ENCODE measurements at regions not wholly inside any gene's neighbourhood (a gene's known extent, or its start where the extent isn't known, plus 50 kb on each side); places are given as distances from the start of the nearest gene placed in this dataset.

- no peak overlapping the region for H2BK20ac ChIP-seq (ENCODE audit: low read length)
- WGBS, 2 experiments (ENCODE audit: extremely low coverage in 1 of 2, insufficient coverage in 1 of 2, insufficient read length in 1 of 2, insufficient replicate concordance in 2 of 2, low coverage in 1 of 2, low lambda C conversion rate in 2 of 2, missing lambda C conversion rate in 1 of 2): 87% methylated on average over 5 of the region's 5 CpGs; no CpG with 5 or more reads in 1 of the 2 experiments
- POLR2A ChIA-PET (ENCODE audit: partially characterized antibody): no interaction called here
These were observed 204.3 kb downstream of the ASCL1 start for GRCh38 chr12:103161582-103162362.

More at GRCh38 chr12:103161582-103162362, 204.3 kb downstream of the ASCL1 start:
- Histone ChIP-seq H3K79me2 (ENCODE audit: control insufficient read depth in 1 of 2, insufficient read depth in 2 of 2, low read length in 2 of 2) (no peaks in the 10 kb centered on the region), H3K4me2 (ENCODE audit: insufficient read depth in 1 of 2, low read depth in 2 of 2, low read length in 2 of 2) (no peak overlapping the region), H2AFZ (ENCODE audit: low read length) (no peak overlapping the region), H2BK15ac (ENCODE audit: low read length) (no peak overlapping the region), H3K18ac (ENCODE audit: extremely low read depth, low read length) (no peak overlapping the region), H3K23ac (ENCODE audit: insufficient read length) (no peak overlapping the region), H3K4ac (replicated peaks; ENCODE audit: insufficient read length, low read depth, low read length) (no peak overlapping the region), H3K56ac (replicated peaks; ENCODE audit: insufficient read length, low read depth, low read length) (no peak overlapping the region), H3K27me3 (replicated peaks in 1 of 4; ENCODE audit: control insufficient read depth in 3 of 4, extremely low read depth in 1 of 4, insufficient read depth in 3 of 4, low read length in 3 of 4) (no peaks in the 10 kb centered on the region), H2BK120ac (replicated peaks; ENCODE audit: low read depth, low read length) (no peak overlapping the region), H2AK5ac (ENCODE audit: low read depth, low read length) (no peak overlapping the region), H3K9ac (replicated peaks in 1 of 4; ENCODE audit: extremely low read depth in 1 of 4, low read depth in 3 of 4, low read length in 3 of 4) (no peak overlapping the region), H3K9me3 (ENCODE audit: insufficient read depth in 2 of 2, low read depth in 1 of 2, low read length in 1 of 2) (no peaks in the 10 kb centered on the region), H3K27ac (ENCODE audit: low read depth, low read length) (no peak overlapping the region), H4K8ac (ENCODE audit: extremely low read depth, insufficient read depth, low read length) (no peak overlapping the region), H3K23me2 (ENCODE audit: low read depth, low read length) (no peaks in the 10 kb centered on the region), H2BK12ac (ENCODE audit: low read depth, low read length) (no peak overlapping the region), H4K20me1 (replicated peaks in 1 of 2; ENCODE audit: control insufficient read depth in 1 of 2, insufficient read depth in 2 of 2, low read length in 2 of 2) (peaks cover 0 to 2% of the 10 kb centered on the region in 2 experiments), H3K14ac (ENCODE audit: insufficient read length) (no peak overlapping the region), H3K4me1 (replicated peaks in 1 of 4; ENCODE audit: control insufficient read depth in 3 of 4, insufficient read depth in 4 of 4, low read length in 3 of 4) (no peaks in the 10 kb centered on the region), H3K36me3 (ENCODE audit: control insufficient read depth in 2 of 4, insufficient read depth in 4 of 4, low read length in 3 of 4) (no peaks in the 10 kb centered on the region), H4K91ac (replicated peaks; ENCODE audit: insufficient read length, low read length) (no peak overlapping the region), H3K79me1 (ENCODE audit: low read depth, low read length) (no peaks in the 10 kb centered on the region), H3K4me3 (ENCODE audit: extremely low read depth in 1 of 4, insufficient read depth in 2 of 4, low read depth in 3 of 4, low read length in 4 of 4) (no peak overlapping the region), H4K5ac (ENCODE audit: insufficient read length, low read depth, low read length) (no peak overlapping the region), H2BK5ac (ENCODE audit: low read depth, low read length) (no peak overlapping the region)
- no peak for FAIRE-seq
- TF ChIP-seq RBBP5 (IDR thresholded peaks at IDR 0.05; ENCODE audit: borderline replicate concordance, low read depth, low read length): no peak
- no peak for TF ChIP-seq SUZ12 (IDR thresholded peaks at IDR 0.05; ENCODE audit: low read length)
- TF ChIP-seq ASH2L (IDR thresholded peaks at IDR 0.05; ENCODE audit: low read length): no peak
- no peak for TF ChIP-seq TBP (IDR thresholded peaks at IDR 0.05; ENCODE audit: low read depth, low read length)
- TF ChIP-seq POLR2AphosphoS5 (IDR thresholded peaks at IDR 0.05; ENCODE audit: low read depth, low read length): no peak
- TF ChIP-seq CTBP2 (IDR thresholded peaks at IDR 0.05; ENCODE audit: borderline replicate concordance, insufficient read depth, insufficient read length, low read length): no peak
- DNase-seq (ENCODE audit: low read depth in 1 of 2, low spot score in 2 of 2): no peak
- CTCF ChIA-PET (ENCODE audit: partially characterized antibody): interaction anchor here (0.7 to 1.4 kb wide), 3 partner anchors 25 to 46 kb away, joined by 3 read pairs; no protein-coding TSS in a partner anchor
